Endothelial cell of umbilical vein (primary cell): ENCODE measurements at regions not wholly inside any gene's neighbourhood (a gene's known extent, or its start where the extent isn't known, plus 50 kb on each side); places are given as distances from the start of the nearest gene placed in this dataset.

ENCODE experiments used
- BruUV-seq: library from RNA; stranded (reverse); fragments of 400-500 nt; replicated peaks from 2 replicates; lab custom pipeline; 2021; lab: Mats Ljungman, UMichigan
- CTCF ChIA-PET: fragments of 300-600, 350-600 bp; sonication (Branson Sonifier 250); formaldehyde crosslinking; loops from one replicate; lab custom pipeline; 2021; ENCODE audit warnings: antibody characterized with exemption, inconsistent platforms; lab: Charles Lee
- POLR2A ChIA-PET: fragments of 300-600, 350-600 bp; sonication (Branson Sonifier 250); formaldehyde crosslinking; loops from one replicate; lab custom pipeline; 2021; ENCODE audit warnings: antibody characterized with exemption, inconsistent platforms; lab: Charles Lee
- DNase-seq: peaks from one replicate; pipeline ENCODE4 v3.0.0-alpha.2; 2011; ENCODE audit warnings: low read depth, low spot score
- FAIRE-seq: peaks from 2 replicates; lab custom pipeline; 2011; peaks lifted over from hg19 to GRCh38; lab: Jason Lieb, UNC
- H2AFZ ChIP-seq: 2 replicates; pipeline ENCODE4 v1.6.0; 2012; ENCODE audit warnings: low read depth, low read length, control low read depth, inconsistent platforms
- H3K27ac ChIP-seq: 2 replicates; pipeline ENCODE4 v1.5.1; 2011; ENCODE audit warnings: low read depth, mild to moderate bottlenecking, control low read depth, low read length, moderate library complexity; ENCODE audit not compliant: insufficient read depth
- H3K27me3 ChIP-seq, 2 experiments: 2 replicates each; pipeline versions ENCODE4 v1.6.0 to v1.6.1; 2011; ENCODE audit warnings: low read length in 2 of 2, mixed read lengths in 1 of 2; ENCODE audit not compliant: control insufficient read depth in 2 of 2, insufficient read depth in 2 of 2
- H3K36me3 ChIP-seq, 2 experiments: 2 replicates in 1 of 2; 3 replicates in 1 of 2; pipeline ENCODE4 v1.5.1; 2011; ENCODE audit warnings: low read length in 2 of 2, mild to moderate bottlenecking in 1 of 2, moderate library complexity in 1 of 2; ENCODE audit not compliant: control insufficient read depth in 2 of 2, insufficient read depth in 2 of 2; ENCODE audit errors: extremely low read depth in 1 of 2
- H3K4me1 ChIP-seq: 3 replicates; pipeline ENCODE4 v1.5.1; 2011; ENCODE audit warnings: mild to moderate bottlenecking, low read length; ENCODE audit not compliant: control insufficient read depth, insufficient read depth; ENCODE audit errors: extremely low read depth
- H3K4me2 ChIP-seq: 2 replicates; pipeline ENCODE4 v1.6.1; 2011; ENCODE audit warnings: low read length, control low read depth, mixed read lengths; ENCODE audit not compliant: insufficient read depth
- H3K4me3 ChIP-seq, 3 experiments: fragments of 200-600 bp in 1 of 3; sonication (generic), shearing (Covaris generic) in 1 of 3; replicated peaks in 1 of 3; 2 replicates each; pipeline ENCODE4 v1.5.1; 2011 to 2016; ENCODE audit warnings: control low read depth in 3 of 3, low read length in 3 of 3, mild to moderate bottlenecking in 2 of 3, inconsistent platforms in 1 of 3, low read depth in 1 of 3, moderate library complexity in 1 of 3; ENCODE audit not compliant: insufficient read depth in 1 of 3
- H3K79me2 ChIP-seq: 2 replicates; pipeline ENCODE4 v1.6.0; 2012; ENCODE audit warnings: low read length, inconsistent platforms; ENCODE audit not compliant: control insufficient read depth, insufficient read depth
- H3K9ac ChIP-seq: replicated peaks from 2 replicates; pipeline ENCODE3; 2011; ENCODE audit warnings: low read length, control low read depth; ENCODE audit not compliant: insufficient read depth; ENCODE audit errors: extremely low read depth
- H3K9me1 ChIP-seq: replicated peaks from 3 replicates; pipeline ENCODE4 v1.6.0; 2011; ENCODE audit warnings: mild to moderate bottlenecking, low read length; ENCODE audit not compliant: control insufficient read depth, insufficient read depth; ENCODE audit errors: extremely low read depth
- H3K9me3 ChIP-seq: replicated peaks from 2 replicates; pipeline ENCODE4 v1.5.1; 2012; ENCODE audit warnings: low read length, inconsistent platforms; ENCODE audit not compliant: control insufficient read depth, insufficient read depth
- H4K20me1 ChIP-seq: replicated peaks from 2 replicates; pipeline ENCODE3; 2011; ENCODE audit warnings: mild to moderate bottlenecking, low read length; ENCODE audit not compliant: control insufficient read depth, insufficient read depth; ENCODE audit errors: extremely low read depth
- EZH2 ChIP-seq: IDR thresholded peaks from 2 replicates; pipeline ENCODE4 v1.6.1; 2012; ENCODE audit warnings: borderline replicate concordance, low read depth, mild to moderate bottlenecking, moderate library complexity, low read length, inconsistent platforms; ENCODE audit not compliant: severe bottlenecking
- FOS ChIP-seq: IDR thresholded peaks from 2 replicates; pipeline ENCODE4 v1.6.1; 2011; ENCODE audit warnings: mild to moderate bottlenecking, low read length, moderate library complexity, borderline replicate concordance; ENCODE audit not compliant: insufficient read depth
- GATA2 ChIP-seq: IDR thresholded peaks from 2 replicates; pipeline ENCODE4 v1.7.0; 2011; ENCODE audit warnings: low read depth, mild to moderate bottlenecking, moderate library complexity, mixed read lengths, low read length; ENCODE audit not compliant: insufficient read length, insufficient read depth
- JUN ChIP-seq: IDR thresholded peaks from 2 replicates; pipeline ENCODE4 v1.6.1; 2011; ENCODE audit warnings: borderline replicate concordance, low read depth; ENCODE audit not compliant: insufficient read length, insufficient read depth
- MYC ChIP-seq: IDR thresholded peaks from one replicate; pipeline ENCODE4 v1.6.1; 2011; ENCODE audit warnings: mild to moderate bottlenecking, low read depth, low read length
- POLR2A ChIP-seq: IDR thresholded peaks from 2 replicates; pipeline ENCODE4 v1.6.1; 2012; ENCODE audit warnings: low read depth, mild to moderate bottlenecking, control low read depth, low read length
- POLR2AphosphoS5 ChIP-seq: IDR thresholded peaks from 2 replicates; pipeline ENCODE4 v1.6.1; 2012; ENCODE audit warnings: low read depth, mild to moderate bottlenecking, control low read depth, low read length, moderate library complexity; ENCODE audit not compliant: insufficient read depth
- dilution Hi-C: fragments of 300-500 bp; cut with MboI; formaldehyde crosslinking; loops from one replicate; pipeline ENCODE4 v1.15.0; 2019; ENCODE audit warnings: low sequenced_read_pairs; ENCODE audit not compliant: extremely low pct_ligation_motif_present
- intact Hi-C: fragments of 100-400 bp; cut with micrococcal nuclease; formaldehyde crosslinking; loops from one replicate; pipeline ENCODE4 v1.10.0; 2022
- TF ChIP-seq, protein P1 (sequence below): IDR thresholded peaks from 2 replicates; pipeline ENCODE4 v1.6.1; 2011; ENCODE audit not compliant: insufficient read depth, insufficient read length
- TF ChIP-seq, protein P2 (sequence below), 2 donors: IDR thresholded peaks; 1 replicate in 1 of 2; 2 replicates in 1 of 2; pipeline ENCODE4 v1.5.1; 2011; ENCODE audit warnings: low read length in 2 of 2, mild to moderate bottlenecking in 2 of 2, moderate library complexity in 2 of 2, control low read depth in 1 of 2, inconsistent platforms in 1 of 2, low read depth in 1 of 2; ENCODE audit not compliant: insufficient read depth in 1 of 2; ENCODE audit errors: extremely low read depth in 1 of 2

GRCh38 chr10:107476408-107476807 lies 311.9 kb upstream of the SORCS1 start:
- DNase-seq (no peak), FAIRE-seq (no peak)
- H3K4me3 ChIP-seq: no peak overlapping the region
- H3K4me1 ChIP-seq: no peaks in the 10 kb centered on the region
- no peaks in the 10 kb centered on the region for H3K79me2 ChIP-seq
- H3K27me3 ChIP-seq: no peaks in the 10 kb centered on the region
- dilution Hi-C loops (no loop called here), intact Hi-C loops (no loop called here)
- no peaks in the 10 kb centered on the region for H4K20me1 ChIP-seq
- H3K36me3 ChIP-seq: no peaks in the 10 kb centered on the region
- H3K27ac ChIP-seq: no peak overlapping the region
- no TSS peak for BruUV-seq
- TF ChIP-seq JUN: no peak
- no peak for TF ChIP-seq EZH2
- TF ChIP-seq POLR2AphosphoS5: no peak
- TF ChIP-seq, protein P1, sequence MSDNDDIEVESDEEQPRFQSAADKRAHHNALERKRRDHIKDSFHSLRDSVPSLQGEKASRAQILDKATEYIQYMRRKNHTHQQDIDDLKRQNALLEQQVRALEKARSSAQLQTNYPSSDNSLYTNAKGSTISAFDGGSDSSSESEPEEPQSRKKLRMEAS: no peak
- TF ChIP-seq, protein P2, sequence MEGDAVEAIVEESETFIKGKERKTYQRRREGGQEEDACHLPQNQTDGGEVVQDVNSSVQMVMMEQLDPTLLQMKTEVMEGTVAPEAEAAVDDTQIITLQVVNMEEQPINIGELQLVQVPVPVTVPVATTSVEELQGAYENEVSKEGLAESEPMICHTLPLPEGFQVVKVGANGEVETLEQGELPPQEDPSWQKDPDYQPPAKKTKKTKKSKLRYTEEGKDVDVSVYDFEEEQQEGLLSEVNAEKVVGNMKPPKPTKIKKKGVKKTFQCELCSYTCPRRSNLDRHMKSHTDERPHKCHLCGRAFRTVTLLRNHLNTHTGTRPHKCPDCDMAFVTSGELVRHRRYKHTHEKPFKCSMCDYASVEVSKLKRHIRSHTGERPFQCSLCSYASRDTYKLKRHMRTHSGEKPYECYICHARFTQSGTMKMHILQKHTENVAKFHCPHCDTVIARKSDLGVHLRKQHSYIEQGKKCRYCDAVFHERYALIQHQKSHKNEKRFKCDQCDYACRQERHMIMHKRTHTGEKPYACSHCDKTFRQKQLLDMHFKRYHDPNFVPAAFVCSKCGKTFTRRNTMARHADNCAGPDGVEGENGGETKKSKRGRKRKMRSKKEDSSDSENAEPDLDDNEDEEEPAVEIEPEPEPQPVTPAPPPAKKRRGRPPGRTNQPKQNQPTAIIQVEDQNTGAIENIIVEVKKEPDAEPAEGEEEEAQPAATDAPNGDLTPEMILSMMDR (IDR thresholded peaks at IDR 0.05; ENCODE audit: extremely low read depth in 1 of 2, insufficient read depth in 1 of 2, low read depth in 1 of 2, low read length in 2 of 2): no peak
- TF ChIP-seq POLR2A: no peak
- TF ChIP-seq MYC: no peak
- no peak for TF ChIP-seq GATA2
- TF ChIP-seq FOS: no peak
- H3K9me1 ChIP-seq: no peaks in the 10 kb centered on the region
- no peak overlapping the region for H3K9ac ChIP-seq
- H3K9me3 ChIP-seq: peaks cover 5% of the 10 kb centered on the region
- CTCF ChIA-PET: no interaction called here
- no peak overlapping the region for H3K4me2 ChIP-seq
- no peak overlapping the region for H2AFZ ChIP-seq
- POLR2A ChIA-PET: no interaction called here
